GM23338 (cell line): ENCODE measurements at regions not wholly inside any gene's neighbourhood (a gene's known extent, or its start where the extent isn't known, plus 50 kb on each side); places are given as distances from the start of the nearest gene placed in this dataset.

Experiments
- ATAC-seq: fragments of 200-7000 bp; cut with Tn5 transposase; 3 replicates; pipeline ENCODE4 v1.9.1; 2020
- DNase-seq: peaks from one replicate; pipeline ENCODE4 v3.0.0-alpha.2; 2015; ENCODE audit warnings: low spot score
- H2AFZ ChIP-seq: fragments of 200-600 bp; sonication (generic); 2 replicates; pipeline ENCODE4 v1.8.0; 2016; ENCODE audit warnings: antibody characterized with exemption, mild to moderate bottlenecking, moderate library complexity
- H3F3A ChIP-seq: fragments of 200-600 bp; sonication (generic); replicated peaks from 2 replicates; pipeline ENCODE4 v1.8.0; 2017; ENCODE audit warnings: antibody characterized with exemption, mixed run types, low read depth
- H3K27ac ChIP-seq: fragments of 200-600 bp; sonication (generic); 2 replicates; pipeline ENCODE4 v1.6.1; 2016; ENCODE audit warnings: low read depth
- H3K27me3 ChIP-seq: fragments of 200-600 bp; sonication (generic); 2 replicates; pipeline ENCODE4 v1.8.0; 2016; ENCODE audit warnings: mild to moderate bottlenecking, mixed run types, moderate library complexity; ENCODE audit not compliant: insufficient read depth
- H3K36me3 ChIP-seq: fragments of 200-600 bp; sonication (generic); 2 replicates; pipeline ENCODE4 v1.8.0; 2016; ENCODE audit warnings: mild to moderate bottlenecking; ENCODE audit not compliant: insufficient read depth
- H3K4me1 ChIP-seq: fragments of 200-600 bp; sonication (generic); 2 replicates; pipeline ENCODE4 v1.8.0; 2016; ENCODE audit warnings: mild to moderate bottlenecking, moderate library complexity; ENCODE audit not compliant: insufficient read depth
- H3K4me2 ChIP-seq: fragments of 200-600 bp; sonication (generic); 2 replicates; pipeline ENCODE4 v1.7.1; 2017; ENCODE audit warnings: mixed run types
- H3K4me3 ChIP-seq: fragments of 200-600 bp; sonication (generic); 2 replicates; pipeline ENCODE4 v1.6.1; 2016; ENCODE audit warnings: mixed run types
- H3K79me2 ChIP-seq: fragments of 200-600 bp; sonication (generic); replicated peaks from 2 replicates; pipeline ENCODE4 v1.8.0; 2017; ENCODE audit warnings: mild to moderate bottlenecking; ENCODE audit not compliant: insufficient read depth
- H3K9me2 ChIP-seq: fragments of 200-600 bp; sonication (generic); 2 replicates; pipeline ENCODE4 v1.8.0; 2017; ENCODE audit not compliant: insufficient read depth
- H4K20me1 ChIP-seq: fragments of 200-600 bp; sonication (generic); replicated peaks from 2 replicates; pipeline ENCODE4 v1.8.0; 2017; ENCODE audit warnings: mild to moderate bottlenecking; ENCODE audit not compliant: insufficient read depth
- H3K27ac Mint-ChIP-seq: 2 replicates; pipeline ENCODE4 v1.8.0; 2020; ENCODE audit warnings: inconsistent platforms, mild to moderate bottlenecking, moderate library complexity, mixed read lengths
- H3K27me3 Mint-ChIP-seq: 3 replicates; pipeline ENCODE4 v1.8.0; 2022; ENCODE audit warnings: low read depth, mild to moderate bottlenecking, moderate library complexity, mixed read lengths, inconsistent platforms; ENCODE audit not compliant: insufficient read depth, poor library complexity
- H3K36me3 Mint-ChIP-seq: 3 replicates; pipeline ENCODE4 v1.8.0; 2021; ENCODE audit warnings: low read depth, mild to moderate bottlenecking, inconsistent platforms, moderate library complexity, mixed read lengths
- H3K4me1 Mint-ChIP-seq: 3 replicates; pipeline ENCODE4 v1.8.0; 2020; ENCODE audit warnings: mild to moderate bottlenecking, inconsistent platforms, mixed read lengths
- H3K4me3 Mint-ChIP-seq: 3 replicates; pipeline ENCODE4 v1.8.0; 2021; ENCODE audit warnings: moderate library complexity, mild to moderate bottlenecking, inconsistent platforms, mixed read lengths
- H3K9me3 Mint-ChIP-seq: 3 replicates; pipeline ENCODE4 v1.8.0; 2020; ENCODE audit warnings: moderate library complexity, mild to moderate bottlenecking, inconsistent platforms, mixed read lengths
- CREB1 ChIP-seq: fragments of 250-450 bp; sonication (Bioruptor Pico); IDR thresholded peaks from 2 replicates; pipeline ENCODE4 v1.5.0; 2020; ENCODE audit warnings: low read depth, mild to moderate bottlenecking, moderate library complexity
- ETS1 ChIP-seq: IDR thresholded peaks from 2 replicates; pipeline ENCODE4 v1.6.1; 2016; ENCODE audit warnings: antibody characterized with exemption
- EZH2 ChIP-seq: fragments of 200-600 bp; sonication (generic); IDR thresholded peaks from one replicate; pipeline ENCODE4 v1.8.0; 2017; ENCODE audit warnings: antibody characterized with exemption, mild to moderate bottlenecking, low read depth; ENCODE audit not compliant: unreplicated experiment
- EZH2phosphoT487 ChIP-seq: fragments of 200-600 bp; sonication (generic); IDR thresholded peaks from one replicate; pipeline ENCODE4 v1.8.1; 2018; ENCODE audit warnings: antibody characterized with exemption; ENCODE audit not compliant: unreplicated experiment
- JUNB ChIP-seq: IDR thresholded peaks from one replicate; pipeline ENCODE4 v1.6.1; 2016; ENCODE audit warnings: antibody characterized with exemption; ENCODE audit not compliant: unreplicated experiment
- NANOG ChIP-seq: IDR thresholded peaks from 2 replicates; pipeline ENCODE4 v1.6.1; 2016; ENCODE audit warnings: antibody characterized with exemption, borderline replicate concordance
- POLR2AphosphoS5 ChIP-seq: IDR thresholded peaks from 2 replicates; pipeline ENCODE4 v1.6.1; 2016; ENCODE audit warnings: antibody characterized with exemption, low read depth
- REST ChIP-seq: IDR thresholded peaks from one replicate; pipeline ENCODE4 v1.6.1; 2018; ENCODE audit warnings: antibody characterized with exemption; ENCODE audit not compliant: unreplicated experiment
- STAT1 ChIP-seq: IDR thresholded peaks from one replicate; pipeline ENCODE4 v1.6.1; 2016; ENCODE audit warnings: antibody characterized with exemption; ENCODE audit not compliant: unreplicated experiment
- ZNF114 ChIP-seq: fragments of 250-450 bp; sonication (Bioruptor Pico); IDR thresholded peaks from 2 replicates; pipeline ENCODE4 v1.5.0; 2020; ENCODE audit warnings: mild to moderate bottlenecking, moderate library complexity
- ZNF462 ChIP-seq: fragments of 250-450 bp; sonication (Bioruptor Pico); IDR thresholded peaks from 2 replicates; pipeline ENCODE4 v1.5.0; 2020; ENCODE audit warnings: mild to moderate bottlenecking, moderate library complexity

GRCh38 chr13:31611214-31611613 lies 128.1 kb upstream of the RXFP2 start (continued):
- no peak for TF ChIP-seq REST
- TF ChIP-seq CREB1 (CRISPR knock-in tag), result no peak

- Mint-ChIP-seq H3K27ac (no peak overlapping the region), H3K36me3 (no peaks in the 10 kb centered on the region; the same call in 2 of the 3 replicates), H3K4me1 (peaks cover 5% of the 10 kb centered on the region; the same call in 1 of the 3 replicates), H3K4me3 (no peak overlapping the region), H3K9me3 (peaks cover 5% of the 10 kb centered on the region; the same call in 2 of the 3 replicates), H3K27me3 (peaks cover 2% of the 10 kb centered on the region)
- no peaks in the 10 kb centered on the region for H3F3A ChIP-seq
- TF ChIP-seq JUNB, result no peak
- TF ChIP-seq ETS1, result no peak
- no peak for TF ChIP-seq EZH2
- no peak for TF ChIP-seq POLR2AphosphoS5
- TF ChIP-seq NANOG, result no peak
- TF ChIP-seq REST, result no peak
- no peak for TF ChIP-seq EZH2phosphoT487
- no peak for TF ChIP-seq STAT1
- TF ChIP-seq ZNF462 (CRISPR knock-in tag), result no peak
- TF ChIP-seq ZNF114 (CRISPR knock-in tag), result no peak
- no peaks in the 10 kb centered on the region; the same call in 1 of the 2 replicates for H3K36me3 ChIP-seq
- DNase-seq (no peak), ATAC-seq (no peak)
- no peaks in the 10 kb centered on the region for H3K79me2 ChIP-seq
- H3K4me3 ChIP-seq, result no peak overlapping the region
- H3K27me3 ChIP-seq, result no peaks in the 10 kb centered on the region
- H3K27ac ChIP-seq, result no peak overlapping the region
- no peak overlapping the region for H3K4me2 ChIP-seq
- H2AFZ ChIP-seq, result no peak overlapping the region
- H3K4me1 ChIP-seq, result no peaks in the 10 kb centered on the region; the same call in 1 of the 2 replicates
- H4K20me1 ChIP-seq, result no peaks in the 10 kb centered on the region
- 0 out of 2 replicates have a peak, but pooled peaks cover 14% of the 10 kb centered on the region for H3K9me2 ChIP-seq
These were observed 125.3 kb upstream of the RXFP2 start for GRCh38 chr13:31614073-31614472.
